IPS DF 4.7 (cell line): ENCODE measurements at regions not wholly inside any gene's neighbourhood (a gene's known extent, or its start where the extent isn't known, plus 50 kb on each side); places are given as distances from the start of the nearest gene placed in this dataset.
"Not testable (repeated sequence)": the region's sequence is repeated elsewhere in the genome, so short reads cannot be mapped to it uniquely, and the experiment has no call there.

Experiments used
- DNase-seq: peaks from one replicate; pipeline ENCODE4 v3.0.0-alpha.2; 2013; ENCODE audit warnings: low spot score; ENCODE audit errors: extremely low read depth

DNA sequence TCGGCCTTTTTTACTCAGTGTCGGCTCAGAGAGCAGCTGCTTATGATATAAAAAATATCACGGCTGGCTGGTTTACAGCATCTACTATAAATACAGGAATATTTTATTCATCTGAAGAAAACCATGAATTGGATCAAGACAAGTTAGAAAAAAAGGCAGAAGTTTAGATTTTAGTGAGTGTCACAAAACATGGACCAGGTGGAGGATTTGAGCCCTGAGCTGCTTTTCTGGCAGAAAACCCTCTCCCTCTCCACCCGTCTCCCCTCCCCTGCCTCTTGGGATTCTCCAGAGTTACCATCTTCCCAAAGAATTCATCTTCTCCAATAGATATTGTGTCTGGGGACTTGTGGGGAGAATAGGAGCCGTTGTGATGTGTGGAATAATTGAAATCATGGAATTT, 142.8 kb upstream of the RAI2 start:
- DNase-seq: no peak

DNA sequence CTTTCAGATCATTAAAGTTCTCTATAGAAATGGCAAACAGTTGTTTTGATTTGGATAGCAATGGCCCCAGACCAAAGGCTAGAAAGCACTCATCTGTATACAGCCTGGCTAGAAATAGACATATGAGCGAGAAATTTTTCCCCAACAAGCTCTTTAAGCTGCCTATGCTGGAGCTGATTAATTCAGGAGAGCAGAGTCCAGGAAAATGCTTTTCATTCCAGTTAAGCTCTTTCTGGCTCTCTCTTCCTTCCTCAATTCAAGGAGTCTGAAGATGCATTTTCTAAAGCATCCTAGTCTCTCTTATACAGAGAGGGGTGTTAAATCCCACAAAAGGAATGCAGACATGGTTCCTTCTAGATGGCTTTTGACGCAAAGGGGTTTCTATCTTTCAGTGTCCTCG, 141.7 kb upstream of the RAI2 start:
- DNase-seq: no peak

DNA sequence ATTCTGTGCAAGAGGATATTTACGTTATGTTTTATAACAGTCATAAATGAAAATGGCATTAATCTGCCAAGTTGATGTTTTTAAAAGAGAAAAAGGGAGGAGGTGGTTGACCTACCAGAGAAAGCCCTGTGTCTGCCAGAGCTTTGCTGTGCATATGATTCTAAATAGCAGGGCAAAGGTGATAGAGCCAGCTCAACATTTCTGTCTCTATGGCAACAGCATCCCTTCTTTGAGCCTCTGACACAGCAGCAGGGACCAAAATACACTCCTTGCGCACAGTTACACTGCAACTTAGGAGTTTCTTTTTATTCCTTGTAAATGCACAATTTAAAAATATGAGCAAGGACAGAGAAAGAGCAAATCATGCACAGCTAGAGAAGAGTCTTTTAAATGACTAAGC, 133.3 kb upstream of the RAI2 start:
- DNase-seq: no peak

DNA sequence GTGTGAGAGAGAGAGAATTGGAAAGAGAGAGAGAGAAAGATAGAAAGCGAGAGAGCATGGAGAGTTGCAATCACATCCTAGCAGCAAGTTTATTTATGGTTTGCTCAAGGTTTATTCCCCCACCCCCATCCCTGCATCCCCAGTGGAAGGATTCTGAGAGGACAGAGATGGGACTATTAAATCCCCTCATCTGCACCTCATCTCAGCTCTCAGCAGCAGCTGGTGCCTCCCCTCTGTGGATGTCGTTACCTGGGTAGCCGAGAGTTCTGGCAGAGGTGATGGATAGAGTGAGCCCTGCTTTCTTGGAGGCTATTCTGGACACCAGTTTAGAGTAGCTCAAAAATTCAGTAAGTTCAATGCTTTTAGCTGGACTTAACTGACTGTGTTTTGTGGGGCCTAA, 132.0 kb upstream of the RAI2 start:
- DNase-seq: no peak

DNA sequence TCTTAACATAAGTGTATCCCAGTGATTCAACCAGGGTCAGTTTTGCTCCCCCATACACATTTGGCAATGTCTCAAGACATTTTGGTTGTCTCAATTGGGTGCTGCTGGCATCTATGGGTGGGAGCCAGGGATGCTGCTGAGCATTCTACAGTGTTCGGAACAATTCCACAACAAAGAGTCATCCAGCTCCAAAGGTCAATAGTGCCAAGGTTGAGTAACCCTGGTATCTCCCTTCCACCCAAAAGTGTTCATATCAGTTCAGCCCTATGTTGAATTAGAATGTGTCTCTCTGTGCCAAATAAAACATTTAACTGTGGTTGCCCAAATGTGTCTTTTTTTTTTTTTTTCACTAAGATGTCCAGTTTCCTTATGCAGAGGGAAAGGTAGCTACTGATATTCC, 129.4 kb upstream of the RAI2 start:
- DNase-seq: no peak

DNA sequence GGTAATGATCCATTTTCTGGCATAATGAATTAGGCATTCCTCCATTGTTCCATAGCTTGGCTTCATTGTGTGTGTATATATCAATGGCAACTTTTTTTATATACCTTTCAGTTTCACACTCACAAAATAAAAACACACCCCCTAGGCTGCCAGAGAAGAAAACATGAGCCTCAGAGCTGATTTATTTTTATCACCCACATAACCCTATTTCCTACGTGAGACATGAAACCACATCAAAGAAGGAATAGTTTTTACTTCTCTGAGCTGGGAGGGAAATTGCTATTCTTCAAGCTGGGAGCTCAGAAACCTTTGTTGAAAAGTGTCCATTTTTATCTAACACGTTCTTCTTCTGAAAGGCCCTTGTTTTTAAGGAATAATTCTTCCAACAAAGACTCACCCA, 126.7 kb upstream of the RAI2 start:
- DNase-seq: no peak

DNA sequence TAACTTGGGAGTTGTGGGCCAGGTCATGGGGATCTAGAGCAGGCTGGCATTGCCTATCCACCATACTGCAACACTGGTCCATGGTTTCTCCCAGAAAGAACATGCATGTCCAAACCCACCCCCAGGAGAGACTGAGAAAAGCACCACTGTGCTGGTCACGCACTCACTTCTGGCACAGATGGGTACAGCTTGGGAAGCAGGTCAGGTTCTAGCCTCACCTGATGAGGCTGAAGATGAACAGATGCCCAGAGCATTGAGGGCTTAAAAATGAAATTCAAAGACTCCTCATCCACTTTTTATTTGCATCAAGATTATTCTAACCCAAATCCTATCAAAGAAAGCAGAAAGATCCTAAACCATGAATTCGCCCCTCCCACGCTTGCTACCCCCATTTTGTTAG, 125.9 kb upstream of the RAI2 start:
- DNase-seq: no peak

DNA sequence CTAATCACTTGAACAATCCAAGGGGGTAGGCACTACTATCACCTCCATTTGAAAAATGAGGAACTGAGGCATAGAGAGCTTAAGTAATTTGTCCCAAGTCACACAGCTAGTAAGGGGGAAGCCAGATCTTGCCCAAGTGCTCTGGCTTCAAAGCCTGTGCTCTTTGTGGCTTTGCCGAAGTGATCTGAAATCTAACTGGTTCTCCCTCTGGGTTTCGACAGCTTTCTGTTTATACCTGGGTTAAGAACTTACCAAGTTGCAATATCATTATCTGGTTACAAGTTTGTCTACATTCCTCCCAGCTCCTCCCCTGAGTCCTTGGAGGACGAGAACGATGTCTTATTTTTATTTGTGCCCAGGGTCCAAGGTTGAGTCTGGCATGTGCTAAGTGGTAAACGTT, 125.3 kb upstream of the RAI2 start:
- no peak for DNase-seq

DNA sequence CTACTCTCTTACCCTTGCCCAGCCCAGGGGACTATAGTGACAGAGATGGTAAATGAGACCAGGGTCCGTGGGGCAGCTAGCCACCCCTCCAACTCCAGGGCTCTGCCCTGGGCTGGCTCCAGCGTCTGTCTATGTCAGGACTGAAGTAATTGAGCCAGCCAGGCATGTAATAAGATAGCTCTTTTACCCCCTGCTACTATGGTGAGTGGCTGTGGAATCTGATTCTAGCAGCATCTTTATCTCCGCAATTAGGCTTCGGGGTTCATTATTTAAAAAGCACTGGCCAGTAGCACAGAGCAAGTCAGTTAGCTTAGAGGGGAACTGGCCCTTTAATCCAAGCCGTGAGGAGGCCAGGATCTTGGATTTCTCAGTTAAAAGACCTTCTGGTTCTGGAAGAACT, 123.3 kb upstream of the RAI2 start:
- no peak for DNase-seq

DNA sequence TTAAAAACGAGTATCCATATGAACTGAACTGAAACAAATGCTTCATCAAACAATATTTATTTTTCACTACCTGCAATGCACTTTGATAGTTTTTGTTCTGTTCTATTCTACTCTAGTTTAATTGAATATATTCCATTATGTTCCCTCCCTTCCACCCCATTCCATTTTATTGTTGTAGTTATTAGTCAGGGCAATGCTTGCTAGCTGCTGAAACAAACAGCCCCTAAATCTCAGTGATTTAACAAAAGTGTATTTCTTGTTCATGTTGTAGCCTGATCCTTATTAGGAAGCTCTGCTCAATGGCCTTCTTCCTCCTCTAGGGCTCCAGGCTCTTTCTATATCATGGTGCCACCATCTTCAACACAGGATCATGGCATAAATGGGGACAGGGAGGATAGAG, 122.3 kb upstream of the RAI2 start:
- DNase-seq: no peak

DNA sequence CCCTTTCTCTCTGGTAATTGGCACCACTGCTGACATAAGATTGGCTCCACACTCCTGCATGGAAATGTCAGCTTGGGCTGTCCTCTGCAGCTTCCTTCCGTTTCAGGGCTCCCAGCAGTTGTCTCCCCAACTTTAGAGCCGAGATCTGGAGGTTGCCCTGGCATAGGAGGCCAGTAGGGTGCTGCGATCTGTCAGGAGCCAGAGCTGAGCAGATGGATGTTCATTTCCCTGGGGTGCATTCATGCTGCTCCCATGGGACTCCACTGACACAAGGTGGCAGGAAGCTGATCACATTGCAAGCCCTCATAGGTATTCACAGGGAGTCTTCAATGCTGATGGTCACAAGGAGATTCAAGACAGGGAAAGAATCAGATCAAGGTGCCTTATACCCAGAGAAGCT, 116.6 kb upstream of the RAI2 start:
- DNase-seq: no peak

DNA sequence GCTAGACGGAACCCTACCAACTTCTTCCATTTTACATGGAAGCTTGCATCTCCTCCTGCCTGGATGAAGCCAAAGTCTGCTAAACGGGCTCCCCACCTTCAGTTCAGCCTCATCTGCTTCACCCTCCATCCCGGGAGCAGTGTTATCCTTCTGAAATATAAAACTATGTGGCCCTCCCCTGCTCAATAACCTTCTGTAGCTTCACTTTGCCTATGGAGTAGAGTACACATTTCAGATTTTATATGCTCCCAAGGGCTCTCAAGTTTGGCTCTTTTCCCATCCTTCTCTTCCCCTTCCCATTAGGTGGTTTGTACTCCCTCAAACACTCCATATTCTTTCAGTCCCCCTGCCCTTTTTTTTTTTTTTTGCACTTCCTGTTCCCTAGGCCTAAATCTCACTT, 115.9 kb upstream of the RAI2 start:
- DNase-seq: no peak

DNA sequence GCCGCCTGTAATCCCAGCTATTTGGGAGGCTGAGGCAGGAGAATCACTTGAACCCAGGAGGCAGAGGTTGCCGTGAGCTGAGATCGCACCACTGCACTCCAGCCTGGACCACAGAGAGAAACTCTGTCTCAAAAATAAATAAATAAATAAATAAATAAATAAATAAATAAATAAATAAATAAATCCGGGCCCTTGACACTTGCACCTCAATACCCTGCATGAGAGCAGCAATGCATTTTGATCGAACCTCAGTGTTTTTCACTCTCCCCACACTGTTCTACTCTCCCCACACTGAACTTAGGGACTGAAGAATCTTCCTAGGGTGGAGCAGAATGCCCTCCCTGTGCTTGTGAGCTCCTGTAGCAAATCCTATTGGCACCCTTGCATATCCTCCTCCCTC, 114.3 kb upstream of the RAI2 start:
- not testable (repeated sequence) for DNase-seq

DNA sequence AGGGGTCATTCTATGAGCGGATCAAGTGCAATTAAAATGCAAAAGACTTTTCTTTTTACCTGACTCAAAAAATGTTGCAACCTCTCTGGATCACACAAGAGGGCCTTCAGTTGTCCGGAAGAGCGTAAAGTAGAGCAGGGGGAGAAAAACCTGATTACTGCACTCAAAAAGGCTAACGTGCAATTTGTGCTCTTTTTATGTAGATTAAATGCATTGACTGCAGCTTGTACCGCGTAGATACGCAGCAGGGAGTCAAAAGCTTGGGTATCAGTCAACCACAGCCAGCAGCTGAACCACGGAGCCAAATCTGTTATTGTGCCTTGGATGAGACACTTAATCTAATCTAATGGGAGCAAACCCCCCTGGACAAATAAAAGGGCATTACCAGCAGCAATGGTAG, 107.3 kb upstream of the RAI2 start:
- DNase-seq: no peak

DNA sequence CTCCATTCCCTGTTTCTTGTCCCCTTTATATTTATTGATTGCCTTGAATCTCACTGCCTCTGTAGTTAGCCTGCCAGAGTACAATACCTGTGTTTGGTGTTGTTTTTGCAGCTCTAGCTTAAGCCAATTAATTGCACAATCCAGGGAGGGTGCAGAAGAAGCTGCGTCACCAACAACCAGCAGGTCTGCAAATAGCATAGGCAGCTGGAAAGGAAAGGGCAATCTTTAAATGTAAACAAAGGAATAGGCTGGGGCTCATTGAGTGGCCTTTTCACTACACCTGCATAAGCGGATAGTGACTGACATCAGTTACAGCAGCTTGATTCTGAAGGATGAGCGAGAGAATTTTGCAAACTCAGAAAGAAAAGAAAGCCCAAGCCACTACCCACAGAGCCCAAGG, 106.8 kb upstream of the RAI2 start:
- no peak for DNase-seq

DNA sequence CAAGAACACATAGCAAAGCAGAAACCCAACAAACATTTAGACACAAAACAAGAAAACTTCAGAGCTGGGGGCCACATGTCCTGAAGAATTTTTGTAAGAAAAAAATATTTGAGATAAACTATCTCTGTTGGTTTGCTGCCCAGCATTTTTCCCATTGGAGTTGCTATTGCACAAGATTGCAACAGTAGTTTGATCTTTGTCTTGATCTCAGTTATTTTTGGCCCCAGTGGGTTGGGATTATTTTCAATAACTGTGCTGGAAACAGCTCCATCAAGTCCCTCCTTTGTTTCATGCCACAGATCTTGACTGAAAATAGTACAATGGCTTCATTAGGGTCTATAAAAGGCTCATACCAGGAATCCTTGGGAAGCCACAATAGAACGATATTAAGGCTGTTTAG, 103.8 kb upstream of the RAI2 start:
- no peak for DNase-seq

DNA sequence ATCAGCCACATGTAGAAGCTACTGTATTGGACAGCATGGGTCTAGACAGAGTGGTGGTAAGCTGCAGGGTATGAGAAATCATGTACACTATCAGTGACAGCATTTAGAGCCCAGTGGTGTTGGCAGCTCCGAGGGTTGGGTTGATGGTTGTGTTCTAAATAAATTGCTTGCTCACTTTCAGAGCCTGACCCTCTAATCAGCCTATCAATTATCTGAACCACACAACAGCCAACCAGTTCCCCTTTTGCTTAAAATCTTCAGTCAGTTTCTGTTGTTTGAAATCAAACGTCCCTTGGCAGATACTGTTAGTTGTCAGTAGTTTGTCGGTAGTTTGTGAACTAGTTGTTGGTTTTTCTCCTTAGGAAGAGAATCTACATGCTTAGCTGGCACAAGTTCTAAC, 99.8 kb upstream of the RAI2 start:
- DNase-seq: no peak

DNA sequence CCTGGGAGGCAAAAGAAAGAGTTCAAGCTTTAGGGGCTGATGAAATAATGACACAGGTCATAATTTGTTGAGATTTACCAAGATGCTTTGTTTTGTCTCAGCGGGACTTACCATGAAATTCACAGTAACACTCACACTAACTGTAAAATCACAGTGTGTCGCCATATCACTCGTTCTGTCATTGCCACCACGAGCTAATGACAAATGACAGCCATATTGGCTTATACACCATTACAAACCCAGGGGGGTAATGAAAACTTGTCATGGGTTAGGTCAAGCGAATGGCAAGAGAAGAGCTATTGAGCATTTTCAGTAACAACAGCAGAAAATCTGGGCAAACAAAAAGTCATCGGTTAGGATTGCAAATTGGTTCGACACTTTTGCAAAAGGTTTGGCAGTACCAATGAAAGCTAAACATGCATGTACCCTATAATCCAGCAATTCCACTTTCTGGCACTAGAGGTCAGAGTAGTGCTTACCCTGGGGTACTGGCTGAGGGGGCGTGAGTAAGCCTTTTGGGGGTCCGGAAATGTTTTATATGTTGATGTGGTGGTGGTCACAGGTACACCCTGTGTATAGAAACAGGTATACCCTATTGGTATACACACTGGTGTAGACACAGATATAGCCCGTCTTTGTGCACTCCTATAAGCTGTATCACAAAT, 83.9 kb upstream of the RAI2 start:
- DNase-seq: no peak

DNA sequence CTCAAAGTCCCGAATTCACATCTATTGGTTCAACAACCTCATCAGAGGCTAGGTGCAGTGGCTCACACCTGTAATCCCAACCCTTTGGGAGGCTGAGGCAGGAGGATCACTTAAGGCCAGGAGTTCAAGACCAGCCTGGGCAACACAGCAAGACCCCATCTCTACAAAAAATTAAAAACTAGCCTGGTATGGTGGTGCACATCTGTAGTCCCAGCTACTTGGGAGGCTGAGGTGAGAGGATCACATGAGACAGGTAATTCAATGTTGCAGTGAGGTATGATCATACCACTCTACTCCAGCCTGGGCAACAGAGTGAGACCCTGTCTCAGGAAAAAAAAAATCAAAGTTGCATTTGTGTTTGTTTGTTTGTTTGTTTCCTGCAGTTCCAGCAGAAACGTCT, 80.1 kb upstream of the RAI2 start:
- not testable (repeated sequence) for DNase-seq

DNA sequence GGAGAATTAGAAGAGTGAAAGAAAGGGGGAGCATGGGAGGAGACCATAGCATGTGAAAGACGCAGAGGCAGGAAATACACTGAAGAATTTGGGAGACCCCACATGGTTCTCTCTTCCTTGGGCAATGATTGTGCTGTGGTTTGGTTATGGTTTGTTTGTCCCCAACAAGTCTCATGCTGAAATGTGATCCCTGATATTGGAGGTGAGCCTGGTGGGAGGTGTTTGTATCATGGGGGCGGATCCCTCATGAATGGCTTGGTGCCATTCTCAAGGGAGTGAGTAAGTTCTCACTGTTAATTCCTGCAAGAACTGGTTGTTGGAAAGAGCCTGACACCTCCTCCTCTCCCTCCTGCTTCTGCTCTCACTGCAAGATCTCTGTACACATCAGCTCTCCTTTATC, 78.6 kb upstream of the RAI2 start:
- DNase-seq: no peak

DNA sequence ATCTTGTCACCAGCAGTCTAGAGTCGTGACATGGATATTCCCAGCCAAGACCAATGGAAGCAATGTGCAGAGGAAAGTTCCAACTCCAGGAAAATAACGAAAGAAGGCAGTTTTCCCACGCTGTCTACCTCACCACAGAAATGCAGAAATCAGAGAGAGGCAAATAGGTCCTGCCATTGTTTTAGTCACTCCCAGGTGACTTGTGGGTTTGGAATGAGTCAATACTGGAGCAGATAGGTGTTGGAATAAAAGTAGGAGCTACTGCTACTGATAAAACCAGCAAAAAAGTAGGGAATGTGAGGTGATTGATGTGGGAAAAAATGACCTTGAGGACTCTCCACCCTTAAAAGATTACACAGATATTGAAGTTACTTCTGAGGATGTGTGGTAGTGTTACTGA, 72.8 kb upstream of the RAI2 start:
- DNase-seq: no peak

DNA sequence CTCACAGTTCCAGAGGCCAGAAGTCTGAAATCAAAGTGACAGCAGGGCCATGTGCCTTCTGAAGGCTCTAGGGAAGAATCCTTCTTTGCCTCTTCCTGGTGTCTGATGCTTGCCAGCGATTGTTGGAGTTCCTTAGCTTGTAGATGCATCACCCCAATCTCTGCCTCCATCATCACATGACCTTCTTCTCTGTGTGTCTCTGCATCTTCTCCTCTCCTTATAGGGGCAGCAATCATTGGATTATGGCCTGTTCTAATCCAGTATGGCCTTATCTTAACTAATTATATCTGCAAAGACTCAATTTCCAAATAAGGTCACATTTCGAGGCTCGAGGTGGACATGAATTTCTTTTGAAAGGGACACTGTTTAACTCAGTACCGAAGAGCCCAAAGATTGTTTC, 71.7 kb upstream of the RAI2 start:
- DNase-seq: no peak

DNA sequence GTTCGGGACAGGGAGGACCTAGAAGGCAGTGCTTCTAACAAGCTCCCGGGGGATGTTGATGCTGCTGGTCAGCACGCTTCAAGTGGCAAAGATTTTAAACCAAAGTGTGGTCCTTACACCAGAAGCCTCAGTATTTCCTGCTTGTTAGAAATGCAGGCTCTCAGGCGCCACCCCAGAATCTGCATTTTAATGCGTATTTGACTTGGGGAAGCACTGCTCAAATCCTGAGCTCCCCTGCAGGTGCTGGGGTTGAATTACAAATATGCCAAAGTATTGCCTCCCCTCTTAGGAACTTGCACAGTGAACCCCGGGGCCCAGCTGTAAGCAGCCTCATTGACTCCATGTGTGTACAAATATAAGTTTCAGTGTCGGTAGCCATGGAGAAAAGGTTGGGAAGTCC, 70.8 kb upstream of the RAI2 start:
- peak; percentile 7 for DNase-seq

DNA sequence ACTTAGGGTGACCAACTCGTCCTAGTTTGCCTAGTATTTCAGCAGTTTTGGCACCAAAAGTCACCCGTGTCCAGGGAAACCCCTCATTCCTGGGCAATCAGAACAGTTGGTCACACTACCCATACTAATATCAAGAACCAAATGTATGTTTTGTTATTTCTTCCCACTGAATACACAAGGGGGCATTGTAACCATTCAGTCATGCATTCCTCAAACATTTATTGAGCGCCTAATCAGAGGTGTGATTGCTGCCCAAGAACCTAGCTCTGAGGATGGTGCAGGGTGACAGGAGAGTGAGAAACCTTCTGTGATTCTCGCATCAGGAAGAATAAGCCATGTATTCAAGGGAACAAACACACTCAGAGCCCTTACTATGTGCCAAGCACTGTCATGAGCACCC, 69.8 kb upstream of the RAI2 start:
- no peak for DNase-seq
